T-helper 1 cell (primary cell): ENCODE measurements at regions not wholly inside any gene's neighbourhood (a gene's known extent, or its start where the extent isn't known, plus 50 kb on each side); places are given as distances from the start of the nearest gene placed in this dataset.
"Not testable (repeated sequence)": the region's sequence is repeated elsewhere in the genome, so short reads cannot be mapped to it uniquely, and the experiment has no call there.

Experiments used
- DNase-seq, 5 donors: peaks; one replicate each; pipeline ENCODE4 v3.0.0-alpha.2; 2012 to 2020

DNA sequence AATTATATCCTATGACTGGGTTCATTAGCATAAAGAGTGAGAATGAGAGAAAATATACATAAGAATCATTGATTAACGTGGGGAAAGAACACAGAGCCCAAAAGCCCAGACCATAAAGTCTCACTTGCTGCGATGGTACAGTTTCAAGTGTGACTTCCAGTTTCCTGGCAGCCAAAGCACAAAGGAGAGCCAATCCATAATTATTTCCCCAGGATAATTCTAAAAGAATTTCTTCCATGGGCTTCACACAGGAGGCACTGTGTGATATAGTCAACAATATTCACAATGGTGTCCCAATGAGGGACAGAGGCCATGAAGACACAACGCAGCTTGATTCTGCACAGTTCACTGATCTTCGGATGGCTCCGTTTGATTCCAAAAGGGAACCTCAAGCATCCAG lies 321.6 kb downstream of the PLPP3 start:
- no peak for DNase-seq

DNA sequence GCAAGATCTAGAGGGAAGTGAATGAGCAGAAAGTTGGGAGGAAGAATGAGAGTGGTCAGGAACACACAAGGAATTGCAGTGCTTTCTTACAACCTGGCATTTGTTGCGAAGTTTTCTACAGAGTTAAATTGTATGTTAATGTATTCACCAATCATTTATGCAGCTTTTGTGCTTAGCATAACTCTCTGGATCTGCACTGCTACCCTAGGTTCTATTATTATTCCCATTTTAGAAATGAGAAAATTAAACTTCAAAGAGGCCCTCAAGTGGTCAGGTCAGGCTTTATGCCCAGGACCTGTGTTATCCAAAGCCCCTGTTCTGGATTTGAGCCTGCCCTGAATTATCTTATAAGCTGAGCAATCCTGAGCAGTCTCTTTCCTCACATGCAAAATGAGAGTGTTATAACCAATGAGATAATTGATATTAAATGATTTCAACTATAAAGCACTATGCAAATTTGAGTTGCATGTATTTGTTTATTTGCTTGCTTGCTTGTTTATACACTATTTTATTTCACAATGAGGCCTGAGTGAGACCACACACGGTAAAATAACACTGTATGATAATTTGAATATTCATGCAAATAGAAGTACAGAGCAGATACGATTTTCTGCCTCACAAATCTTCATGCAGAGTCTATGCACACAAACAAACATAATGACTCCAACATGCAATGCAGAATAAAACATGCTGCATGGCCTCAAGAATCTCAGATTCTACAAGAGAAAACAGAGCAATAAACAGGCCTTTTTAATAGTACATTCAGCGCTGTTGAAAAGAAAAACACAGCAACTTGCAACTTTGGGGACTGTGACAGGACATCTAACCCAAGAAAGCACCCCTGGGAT lies 323.0 kb downstream of the PLPP3 start:
- no peak for DNase-seq

DNA sequence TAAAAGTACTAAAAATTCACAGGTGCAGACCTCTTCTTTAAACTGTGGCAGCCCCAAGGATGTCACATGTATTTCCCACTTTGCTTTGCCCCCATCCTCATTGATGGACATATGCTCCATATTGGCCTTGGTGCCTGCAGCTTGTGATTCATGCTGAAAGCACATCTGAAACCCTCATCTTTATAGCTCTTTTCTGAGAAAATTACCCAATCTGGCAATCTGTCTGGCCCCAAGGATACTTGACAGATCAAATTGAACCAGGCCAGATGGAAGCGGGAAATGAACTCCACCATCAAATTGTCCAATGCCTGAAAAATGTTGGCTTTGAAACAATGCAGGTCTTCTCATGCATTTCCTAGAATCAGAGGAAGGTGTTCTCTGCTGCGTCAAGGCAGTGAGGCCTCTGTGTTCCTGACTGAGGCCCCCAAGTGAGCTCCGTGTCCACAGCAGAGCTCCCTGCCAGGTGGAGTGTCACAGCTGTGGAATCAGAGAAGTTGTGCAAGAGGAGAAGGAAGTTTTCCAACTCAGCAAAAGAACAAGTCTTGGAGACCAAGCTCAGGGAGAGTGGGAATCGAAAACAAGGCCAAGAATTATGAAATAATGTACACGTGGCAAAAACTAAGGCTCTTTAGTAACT lies 323.7 kb downstream of the PLPP3 start:
- no peak for DNase-seq

DNA sequence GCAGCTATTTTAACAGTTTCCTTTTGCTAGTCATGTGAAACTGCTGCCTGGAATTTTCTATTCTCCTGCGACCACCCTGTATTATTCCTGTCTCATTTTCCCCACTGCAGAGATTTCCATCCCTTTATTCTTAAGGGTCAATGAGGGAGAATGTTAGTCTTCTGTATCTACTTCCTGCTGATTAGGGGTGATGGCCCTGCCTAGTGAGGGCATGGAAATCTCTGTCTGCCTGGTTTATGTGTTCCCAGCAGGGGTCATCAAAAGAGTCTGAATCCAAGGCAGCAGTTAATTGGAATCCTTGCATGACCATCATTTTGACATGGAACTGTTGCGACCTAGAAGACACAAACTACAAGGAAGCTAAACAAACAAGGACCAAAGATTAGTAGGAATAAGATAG lies 325.2 kb downstream of the PLPP3 start:
- DNase-seq: no peak

DNA sequence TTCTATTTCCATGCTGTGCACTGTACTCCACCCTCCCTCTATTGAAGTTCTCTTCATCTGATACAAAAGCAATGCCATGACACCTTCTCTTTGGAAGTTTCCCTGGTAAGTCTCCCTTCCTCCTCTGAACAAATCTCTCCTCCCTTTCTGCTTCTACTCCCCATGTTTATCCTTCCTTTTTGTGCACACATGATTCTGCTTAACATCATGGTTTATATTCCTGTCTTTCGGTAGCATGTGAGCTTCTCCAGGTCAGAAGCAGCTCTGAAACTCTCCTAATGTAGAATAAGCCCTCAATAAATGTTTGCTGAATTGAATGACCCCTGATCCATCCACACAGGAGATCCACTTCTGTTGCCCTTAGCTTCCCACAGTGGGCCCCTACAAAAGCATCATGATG lies 328.6 kb downstream of the PLPP3 start:
- DNase-seq: no peak

DNA sequence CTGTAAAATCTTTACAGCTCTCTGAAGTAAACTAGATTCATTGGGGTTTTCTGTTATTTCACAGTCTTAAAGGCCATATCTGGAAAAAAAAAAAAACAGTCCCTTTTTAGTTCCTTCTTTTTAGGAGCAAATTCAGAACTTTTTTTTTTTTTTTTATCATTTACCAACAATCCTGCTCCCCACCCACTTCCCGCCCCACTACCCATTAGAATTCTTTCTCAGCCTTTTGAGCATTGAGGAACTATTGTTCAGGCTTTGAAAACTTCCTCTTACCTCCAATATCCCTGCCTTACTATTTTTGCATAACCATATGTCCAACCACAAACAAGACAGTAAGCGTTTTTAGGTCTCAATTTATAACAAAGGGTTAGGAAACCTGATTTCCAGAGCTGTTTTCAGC lies 330.1 kb downstream of the PLPP3 start:
- no peak for DNase-seq

DNA sequence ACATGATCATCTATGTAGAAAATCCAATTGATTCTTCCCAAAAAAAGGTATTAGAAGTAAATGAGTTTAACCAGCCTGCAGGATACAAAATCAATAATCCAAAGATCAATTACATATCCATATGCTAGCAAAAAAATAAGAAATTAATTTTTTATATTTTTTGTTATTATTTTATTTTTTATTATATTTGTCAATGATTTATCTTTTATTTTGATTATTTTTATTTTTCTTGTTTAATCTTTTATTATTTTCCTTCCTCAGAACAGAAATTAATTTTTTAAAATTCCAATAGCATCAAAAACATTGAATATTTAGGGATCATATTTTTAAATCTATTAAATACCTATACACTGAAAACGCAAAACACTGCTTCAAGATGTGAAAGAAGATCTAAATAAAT lies 331.2 kb downstream of the PLPP3 start:
- no peak for DNase-seq

DNA sequence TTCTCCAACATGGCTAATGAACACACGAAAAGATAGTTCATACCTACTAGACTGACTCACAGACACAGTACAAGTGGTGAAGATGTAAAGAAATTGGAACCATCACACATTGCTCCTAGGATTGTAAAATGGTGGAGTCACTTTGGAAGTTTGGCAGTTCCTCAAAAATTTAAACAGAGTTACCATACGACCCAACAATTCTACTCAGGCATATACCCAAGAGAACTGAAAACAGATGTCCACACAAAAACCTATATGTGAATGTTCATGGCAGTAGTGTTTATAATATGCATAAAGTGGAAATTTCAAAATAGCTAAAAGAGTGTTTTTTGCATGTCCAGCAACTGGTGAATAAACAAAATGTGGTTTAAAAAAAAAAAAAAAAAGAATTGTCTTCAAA lies 332.6 kb downstream of the PLPP3 start:
- DNase-seq: not testable (repeated sequence)

DNA sequence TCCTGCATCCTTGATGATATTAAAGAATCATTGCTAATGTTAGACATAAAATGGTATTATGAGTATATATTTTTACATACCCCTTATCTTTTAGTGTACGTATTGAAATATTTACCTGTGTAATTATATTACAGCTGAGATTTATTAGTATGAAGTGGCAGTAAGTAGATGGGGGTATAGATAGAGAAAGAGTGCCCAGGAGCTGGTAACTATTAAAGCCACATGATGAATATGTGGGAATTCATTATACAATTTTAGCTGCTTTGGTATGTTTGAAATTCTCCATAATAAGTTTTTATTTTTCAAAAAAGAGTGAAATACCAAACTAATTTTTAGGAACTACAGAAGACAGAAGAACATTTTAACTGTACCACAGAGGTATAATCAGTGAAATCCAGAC lies 339.0 kb downstream of the PLPP3 start:
- no peak for DNase-seq

DNA sequence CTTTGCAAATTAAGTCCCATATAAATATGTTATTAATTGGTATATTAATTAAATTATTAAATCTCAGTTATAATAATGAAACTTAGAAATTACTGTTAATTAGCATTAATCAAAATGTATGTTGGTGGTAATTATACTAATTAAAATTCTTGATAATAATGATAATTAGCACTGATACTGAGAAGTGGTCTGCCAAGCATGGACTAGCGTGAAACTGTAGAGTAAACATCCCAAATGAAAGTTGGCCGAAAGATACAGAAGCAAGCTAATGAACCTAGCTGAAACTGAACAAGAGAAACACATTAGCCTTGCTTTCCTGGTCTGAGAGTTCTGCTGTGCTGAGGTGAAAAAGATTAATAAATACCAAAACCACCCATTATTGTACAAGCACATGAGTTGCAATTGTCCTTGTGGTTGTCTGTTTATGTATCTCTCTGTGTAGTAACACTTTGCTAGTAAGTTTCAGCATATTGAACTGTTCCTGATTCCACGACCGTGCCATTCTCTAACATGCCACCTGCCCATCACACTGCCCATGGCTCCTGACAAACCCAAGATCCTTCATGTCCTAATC lies 341.8 kb downstream of the PLPP3 start:
- no peak for DNase-seq

DNA sequence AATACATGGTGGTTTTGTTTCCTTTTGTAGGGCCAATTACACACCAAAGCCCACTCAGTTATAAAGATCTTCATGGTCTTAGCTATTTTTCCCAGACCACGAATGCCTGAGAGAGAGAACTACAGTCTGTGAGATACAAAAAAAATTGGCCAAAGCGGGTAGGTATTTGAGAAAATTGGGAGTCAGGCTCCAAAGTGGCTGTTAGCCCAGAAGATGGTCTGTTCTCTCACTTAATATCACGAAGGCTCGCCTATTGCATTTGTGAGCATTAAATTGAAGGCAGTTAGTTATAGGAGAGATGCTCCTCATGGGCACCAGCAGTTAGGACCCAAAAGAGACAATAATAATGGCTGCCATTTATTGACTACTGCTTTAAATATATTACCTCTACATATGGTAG lies 342.7 kb downstream of the PLPP3 start:
- no peak for DNase-seq

DNA sequence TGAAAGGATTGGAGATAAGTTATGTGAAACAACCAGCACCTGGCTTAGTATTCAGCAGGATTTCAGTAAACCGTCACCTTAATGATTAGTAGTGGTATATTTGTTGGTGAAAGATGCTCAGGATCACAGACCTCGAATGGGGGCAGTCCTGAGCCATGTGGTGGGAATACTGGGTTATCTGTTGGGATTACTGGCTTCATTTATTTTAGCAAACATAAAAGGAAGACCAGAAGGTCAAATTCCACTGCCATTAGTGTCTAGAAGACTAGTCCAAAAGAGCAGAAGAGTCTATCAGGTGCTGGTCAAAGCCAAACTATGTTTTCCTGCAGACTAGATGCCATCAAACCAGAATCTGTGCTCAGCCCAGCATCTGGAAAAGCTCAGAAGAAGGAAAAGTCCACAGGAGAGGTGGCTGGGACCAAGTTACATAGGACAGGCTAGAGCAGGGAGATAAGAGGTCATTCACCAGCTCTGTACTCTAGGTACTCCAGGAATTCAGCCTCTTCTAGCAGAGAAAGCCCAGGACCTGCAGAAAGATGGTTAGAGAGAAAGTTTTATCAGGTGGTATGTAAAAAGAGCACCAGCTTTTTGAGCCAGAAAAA lies 343.4 kb downstream of the PLPP3 start:
- DNase-seq: no peak

DNA sequence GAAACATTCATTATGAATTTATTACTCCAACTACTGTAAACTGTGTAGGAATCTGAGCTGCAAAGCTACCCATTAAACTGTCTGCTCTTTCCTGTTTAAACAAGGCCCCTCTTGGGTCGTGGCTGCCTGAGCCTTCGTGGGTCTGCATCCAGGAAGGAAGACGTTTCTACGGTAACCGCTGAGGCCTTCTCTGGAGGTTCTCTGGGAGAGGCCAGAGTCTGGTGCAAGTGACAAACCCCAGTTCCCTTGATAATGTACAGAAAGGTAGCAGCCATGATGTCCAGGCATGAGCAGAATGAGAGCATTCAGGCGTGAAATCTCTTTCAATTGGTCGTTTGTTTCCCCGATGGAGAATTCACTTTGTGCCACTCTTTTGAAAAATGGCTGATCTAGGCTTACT lies 350.2 kb downstream of the PLPP3 start:
- no peak for DNase-seq

DNA sequence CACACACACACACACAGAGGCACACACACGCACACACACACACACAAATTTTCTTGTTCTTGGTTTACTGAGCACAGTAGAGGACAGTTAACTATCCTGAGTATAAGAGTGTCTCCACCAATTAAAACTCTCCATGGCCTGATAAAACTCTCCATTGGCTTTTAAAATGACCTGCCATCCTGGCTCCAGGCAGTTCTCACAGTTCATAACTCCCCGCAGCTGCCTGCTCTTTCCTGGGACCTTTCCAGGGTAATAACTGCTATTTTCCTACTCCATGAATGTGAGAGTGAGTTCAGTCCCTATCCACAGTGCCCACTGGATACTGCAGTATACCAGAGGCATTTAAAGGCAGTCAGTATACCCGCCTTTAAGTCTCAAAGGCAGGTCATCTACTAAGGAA lies 351.5 kb downstream of the PLPP3 start:
- DNase-seq: no peak

DNA sequence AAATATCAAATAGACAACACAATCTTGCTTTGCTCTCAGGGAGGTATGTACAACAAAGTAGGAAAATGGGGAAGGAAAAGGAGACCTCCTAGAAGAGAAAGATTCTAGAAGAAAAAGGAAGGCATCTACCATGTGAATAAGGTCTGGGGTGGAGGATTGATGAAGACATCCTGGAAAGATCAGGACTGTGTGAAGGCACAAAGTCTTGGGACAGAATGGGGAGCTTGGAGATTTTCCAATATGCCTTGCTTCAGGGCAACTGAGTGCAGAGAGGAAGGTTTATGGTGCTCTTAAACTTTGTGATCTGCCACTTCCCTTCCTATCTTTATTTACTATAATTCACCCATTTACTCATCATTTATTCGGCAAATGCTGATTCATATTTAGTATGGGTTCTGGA lies 352.0 kb downstream of the PLPP3 start:
- no peak for DNase-seq

DNA sequence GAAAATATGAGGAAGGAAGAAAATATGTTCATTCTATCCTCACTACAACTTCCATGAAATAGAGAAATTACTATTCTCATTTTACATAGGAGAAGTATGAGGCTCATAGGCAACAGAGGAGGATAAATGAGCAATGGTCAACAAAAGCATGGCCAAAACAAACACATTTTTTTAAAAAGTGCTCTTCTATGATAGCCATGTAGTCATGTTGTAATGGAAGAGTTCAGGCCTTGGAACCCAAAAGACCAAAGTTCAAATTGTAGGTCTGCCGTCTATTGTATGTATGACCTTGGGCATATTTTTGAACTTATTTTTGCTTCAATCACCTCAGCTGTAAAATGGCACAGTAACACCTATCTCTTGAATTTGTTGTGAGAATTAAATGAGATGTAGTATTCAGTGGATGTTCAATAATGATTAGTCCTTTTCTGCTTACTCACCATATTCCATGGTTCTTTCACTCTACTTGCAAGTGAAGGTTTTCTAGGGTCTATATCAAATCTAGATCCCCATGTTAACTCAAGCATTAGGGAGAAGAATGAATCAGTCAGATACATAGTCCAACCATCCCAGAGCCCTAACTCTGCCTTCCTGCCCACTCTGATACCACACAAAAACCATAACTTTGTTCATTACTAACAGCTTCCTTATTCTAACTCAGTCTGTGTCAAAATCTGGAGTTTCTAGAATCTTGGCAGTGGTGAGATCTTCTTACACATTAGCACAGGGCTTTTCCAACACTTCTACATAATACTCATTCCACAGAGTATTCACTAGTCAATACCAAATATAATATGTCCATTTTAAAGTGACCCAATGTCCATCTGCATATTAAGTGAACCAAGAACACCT lies 353.2 kb downstream of the PLPP3 start:
- DNase-seq: no peak

DNA sequence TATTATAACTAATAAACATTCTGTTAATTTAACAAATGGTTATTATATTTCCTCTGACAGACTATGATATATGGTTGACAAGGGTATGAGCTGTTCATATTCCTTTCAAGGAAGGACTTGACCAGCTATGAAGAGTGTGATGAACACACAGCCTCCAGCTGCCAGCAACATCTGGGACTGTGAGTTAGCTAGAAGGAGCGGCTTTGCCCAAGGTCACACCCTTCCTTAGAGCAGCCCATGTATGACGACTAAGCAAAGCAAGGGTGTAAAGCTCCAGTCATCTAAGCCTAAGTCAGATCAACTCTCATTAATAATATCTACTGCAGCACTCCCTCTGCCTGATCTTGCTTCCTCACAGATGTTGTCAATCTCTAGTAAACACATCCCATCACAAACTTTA lies 355.4 kb downstream of the PLPP3 start:
- no peak for DNase-seq

DNA sequence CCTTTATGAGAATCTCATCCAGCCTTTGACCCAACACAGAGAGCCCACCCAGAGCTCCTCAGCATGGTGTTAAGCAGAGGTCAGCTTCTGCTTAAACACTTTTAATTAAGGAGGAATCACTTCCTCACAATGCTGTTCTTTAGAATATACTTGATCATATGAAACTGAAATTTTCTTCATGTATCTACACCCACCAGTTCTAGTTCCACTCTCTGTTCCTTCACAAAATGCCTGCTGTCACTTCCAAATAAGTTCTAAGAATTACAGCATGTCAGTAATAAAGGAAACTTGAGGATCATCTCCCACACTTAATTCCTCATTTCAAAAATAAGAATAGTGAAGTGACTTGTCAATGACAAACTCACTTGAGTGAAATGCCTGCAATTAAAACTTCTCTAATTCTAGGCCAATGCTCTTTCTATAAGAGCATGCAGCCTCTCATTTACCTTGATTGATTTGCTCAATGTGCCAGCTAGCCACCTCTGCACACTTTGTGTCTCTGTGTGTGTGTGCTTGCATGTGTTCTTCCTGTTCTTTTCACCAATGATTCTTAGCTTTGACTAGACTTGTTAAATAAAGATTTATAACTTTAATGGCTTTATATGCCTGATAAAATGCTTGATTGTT lies 356.3 kb downstream of the PLPP3 start:
- DNase-seq: no peak

DNA sequence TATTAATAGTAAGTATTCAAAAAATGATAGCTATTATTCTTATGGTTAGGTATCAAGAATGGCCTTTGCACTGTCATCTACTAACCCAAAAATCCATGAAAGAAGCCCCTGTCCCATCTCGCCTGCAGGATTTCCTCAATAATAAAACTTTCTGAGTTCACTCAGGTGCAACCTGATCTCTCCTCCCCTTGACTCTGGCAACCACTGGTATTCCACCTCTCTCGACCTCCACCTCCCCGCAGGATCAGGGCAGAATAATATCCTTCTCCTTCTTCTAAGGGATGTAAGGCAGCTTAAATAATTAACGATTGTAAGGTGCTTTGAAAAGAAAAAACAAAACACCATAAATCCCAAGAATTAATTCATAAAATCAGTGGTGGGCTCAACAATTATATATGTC lies 359.3 kb downstream of the PLPP3 start:
- no peak for DNase-seq

DNA sequence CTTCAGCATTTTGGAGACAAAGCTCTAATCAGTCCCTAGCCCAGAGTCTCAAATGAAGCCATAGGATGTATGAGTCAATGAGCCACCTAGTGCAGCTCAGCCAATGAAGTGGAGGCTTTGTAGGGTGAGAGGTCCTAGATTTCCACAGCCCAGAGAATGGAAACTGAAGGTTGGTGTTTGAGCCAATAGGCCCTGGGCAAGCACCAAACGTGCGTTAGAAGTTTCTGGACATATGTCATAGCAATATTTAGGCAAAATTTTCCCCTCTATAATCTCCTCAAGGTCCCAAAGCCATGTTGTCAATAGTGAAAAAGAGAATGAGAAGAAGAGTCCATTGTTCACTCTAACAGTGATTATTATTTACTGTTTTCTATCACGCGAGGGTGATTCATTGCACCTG lies 361.3 kb downstream of the PLPP3 start:
- no peak for DNase-seq

DNA sequence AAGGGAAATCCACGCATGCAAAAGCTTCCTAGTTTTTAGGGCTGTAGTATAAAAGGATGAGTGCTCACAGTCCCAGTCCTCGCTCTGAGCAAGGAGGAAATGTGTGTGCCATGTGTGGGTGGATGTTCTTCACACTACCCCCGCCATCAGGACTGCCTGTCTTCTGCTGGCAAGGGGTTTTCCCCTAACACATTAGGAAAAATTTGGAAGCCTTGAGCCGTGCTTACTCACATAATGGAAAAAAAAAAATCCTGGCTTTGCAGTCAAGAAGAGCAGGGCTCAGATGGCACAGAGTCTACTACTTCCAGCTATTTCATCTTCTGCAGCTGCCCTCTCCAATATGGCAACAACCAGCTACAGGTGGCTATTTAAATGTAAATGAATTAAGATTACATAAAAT lies 363.1 kb downstream of the PLPP3 start:
- DNase-seq: no peak

DNA sequence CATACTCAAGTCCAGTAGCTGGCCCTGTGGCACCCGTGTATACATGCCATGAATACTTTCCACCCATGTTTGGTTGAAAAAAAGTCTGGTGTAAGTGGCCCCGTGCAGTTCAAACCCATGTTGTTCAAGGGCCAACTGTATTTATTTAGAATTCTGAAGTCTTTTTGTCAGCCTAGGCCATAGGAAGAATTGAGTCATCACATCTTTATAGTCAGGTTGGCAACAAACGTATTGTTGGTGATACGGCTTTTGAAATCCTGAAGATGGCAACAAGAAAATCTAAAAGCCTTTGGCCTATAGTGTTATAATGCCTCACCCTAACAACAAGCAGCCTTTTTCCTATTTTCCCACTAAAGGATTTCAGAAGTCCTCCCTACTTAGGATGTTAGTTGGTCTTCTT lies 363.6 kb downstream of the PLPP3 start:
- DNase-seq: no peak
